Middle frontal gyrus (tissue), 1 donor: ENCODE measurements at regions not wholly inside any gene's neighbourhood (a gene's known extent, or its start where the extent isn't known, plus 50 kb on each side); places are given as distances from the start of the nearest gene placed in this dataset.

Experiments
- DNase-seq: peaks from one replicate; pipeline ENCODE4 v3.0.0-alpha.2; 2015; ENCODE audit warnings: low spot score; ENCODE audit errors: extremely low spot score

GRCh38 chr7:47221826-47222225 is 360.1 kb downstream of the TNS3 start:
- DNase-seq, result no peak

GRCh38 chr7:47218378-47219176 is 363.3 kb downstream of the TNS3 start:
- DNase-seq, result no peak

GRCh38 chr7:47217570-47218360 is 364.1 kb downstream of the TNS3 start:
- DNase-seq, result no peak

- no peak for DNase-seq
These were observed 364.8 kb downstream of the TNS3 start for GRCh38 chr7:47217086-47217485.

- no peak for DNase-seq
These were observed 365.5 kb downstream of the TNS3 start for GRCh38 chr7:47216439-47216838.

GRCh38 chr7:47215640-47216039 is 366.3 kb downstream of the TNS3 start:
- no peak for DNase-seq

GRCh38 chr7:47215049-47215448 is 366.9 kb downstream of the TNS3 start:
- DNase-seq, result no peak

GRCh38 chr7:47213276-47213675 is 368.6 kb downstream of the TNS3 start:
- no peak for DNase-seq

- DNase-seq, result no peak
These were observed 370.4 kb downstream of the TNS3 start for GRCh38 chr7:47211519-47211973.

GRCh38 chr7:47210281-47210854 is 371.5 kb downstream of the TNS3 start:
- no peak for DNase-seq

- no peak for DNase-seq
These were observed 374.0 kb downstream of the TNS3 start for GRCh38 chr7:47207956-47208355.

GRCh38 chr7:47204709-47205108 is 377.2 kb downstream of the TNS3 start:
- no peak for DNase-seq

- DNase-seq, result no peak
These were observed 379.6 kb downstream of the TNS3 start for GRCh38 chr7:47202146-47202783.

- DNase-seq, result no peak
These were observed 383.8 kb downstream of the TNS3 start for GRCh38 chr7:47198159-47198558.

GRCh38 chr7:47197486-47197885 is 384.4 kb downstream of the TNS3 start:
- no peak for DNase-seq

- DNase-seq, result no peak
These were observed 385.2 kb downstream of the TNS3 start for GRCh38 chr7:47196737-47197136.

GRCh38 chr7:47196106-47196645 is 385.7 kb downstream of the TNS3 start:
- DNase-seq, result no peak

- no peak for DNase-seq
These were observed 386.3 kb downstream of the TNS3 start for GRCh38 chr7:47195641-47196040.

- no peak for DNase-seq
These were observed 387.3 kb downstream of the TNS3 start for GRCh38 chr7:47194516-47195057.

- DNase-seq, result no peak
These were observed 388.9 kb downstream of the TNS3 start for GRCh38 chr7:47192978-47193377.

- no peak for DNase-seq
These were observed 390.0 kb downstream of the TNS3 start for GRCh38 chr7:47191876-47192291.
